ENCODE measurements at regions not wholly inside any gene's neighbourhood (a gene's known extent, or its start where the extent isn't known, plus 50 kb on each side); places are given as distances from the start of the nearest gene placed in this dataset.

DNA sequence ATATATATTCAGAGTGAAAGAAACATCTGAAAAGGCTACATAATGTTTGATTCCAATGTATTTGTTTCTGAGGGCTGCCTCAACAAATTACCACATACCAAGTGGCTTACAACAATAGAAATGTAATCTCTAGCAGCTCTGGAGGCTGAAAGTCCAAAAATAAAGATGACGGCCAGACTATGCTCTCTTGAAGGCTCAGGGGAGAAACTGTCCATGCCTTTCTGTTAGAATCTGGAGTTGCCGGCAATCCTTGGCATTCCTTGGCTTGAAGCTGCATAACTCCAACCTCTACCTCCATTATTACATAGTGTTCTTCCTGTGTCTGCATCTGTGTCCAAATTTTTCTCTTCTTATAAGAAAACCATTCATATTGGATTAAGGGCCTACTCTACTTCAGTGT lies 68.1 kb upstream of the PLEKHG7 start:
- TF ChIP-seq, protein P1, sequence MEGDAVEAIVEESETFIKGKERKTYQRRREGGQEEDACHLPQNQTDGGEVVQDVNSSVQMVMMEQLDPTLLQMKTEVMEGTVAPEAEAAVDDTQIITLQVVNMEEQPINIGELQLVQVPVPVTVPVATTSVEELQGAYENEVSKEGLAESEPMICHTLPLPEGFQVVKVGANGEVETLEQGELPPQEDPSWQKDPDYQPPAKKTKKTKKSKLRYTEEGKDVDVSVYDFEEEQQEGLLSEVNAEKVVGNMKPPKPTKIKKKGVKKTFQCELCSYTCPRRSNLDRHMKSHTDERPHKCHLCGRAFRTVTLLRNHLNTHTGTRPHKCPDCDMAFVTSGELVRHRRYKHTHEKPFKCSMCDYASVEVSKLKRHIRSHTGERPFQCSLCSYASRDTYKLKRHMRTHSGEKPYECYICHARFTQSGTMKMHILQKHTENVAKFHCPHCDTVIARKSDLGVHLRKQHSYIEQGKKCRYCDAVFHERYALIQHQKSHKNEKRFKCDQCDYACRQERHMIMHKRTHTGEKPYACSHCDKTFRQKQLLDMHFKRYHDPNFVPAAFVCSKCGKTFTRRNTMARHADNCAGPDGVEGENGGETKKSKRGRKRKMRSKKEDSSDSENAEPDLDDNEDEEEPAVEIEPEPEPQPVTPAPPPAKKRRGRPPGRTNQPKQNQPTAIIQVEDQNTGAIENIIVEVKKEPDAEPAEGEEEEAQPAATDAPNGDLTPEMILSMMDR (IDR thresholded peaks at IDR 0.05 in 2 of 3, conservative IDR thresholded peaks at IDR 0.05 in 1 of 3; ENCODE audit: control insufficient read depth in 2 of 3, extremely low read depth in 1 of 3, insufficient read depth in 1 of 3, low read depth in 3 of 3, low read length in 3 of 3), result no peak
- TF ChIP-seq, protein P2, sequence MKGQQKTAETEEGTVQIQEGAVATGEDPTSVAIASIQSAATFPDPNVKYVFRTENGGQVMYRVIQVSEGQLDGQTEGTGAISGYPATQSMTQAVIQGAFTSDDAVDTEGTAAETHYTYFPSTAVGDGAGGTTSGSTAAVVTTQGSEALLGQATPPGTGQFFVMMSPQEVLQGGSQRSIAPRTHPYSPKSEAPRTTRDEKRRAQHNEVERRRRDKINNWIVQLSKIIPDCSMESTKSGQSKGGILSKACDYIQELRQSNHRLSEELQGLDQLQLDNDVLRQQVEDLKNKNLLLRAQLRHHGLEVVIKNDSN (IDR thresholded peaks at IDR 0.05; ENCODE audit: borderline replicate concordance, extremely low read length, insufficient read depth, low read depth, low read length), result no peak
- no peak for TF ChIP-seq ZSCAN29 (IDR thresholded peaks at IDR 0.05)
- no peak for TF ChIP-seq POLR2AphosphoS5 (IDR thresholded peaks at IDR 0.05; ENCODE audit: low read length)
- TF ChIP-seq RAD21 (IDR thresholded peaks at IDR 0.05; ENCODE audit: insufficient read depth, low read depth, low read length), result no peak
- TF ChIP-seq, protein P3, sequence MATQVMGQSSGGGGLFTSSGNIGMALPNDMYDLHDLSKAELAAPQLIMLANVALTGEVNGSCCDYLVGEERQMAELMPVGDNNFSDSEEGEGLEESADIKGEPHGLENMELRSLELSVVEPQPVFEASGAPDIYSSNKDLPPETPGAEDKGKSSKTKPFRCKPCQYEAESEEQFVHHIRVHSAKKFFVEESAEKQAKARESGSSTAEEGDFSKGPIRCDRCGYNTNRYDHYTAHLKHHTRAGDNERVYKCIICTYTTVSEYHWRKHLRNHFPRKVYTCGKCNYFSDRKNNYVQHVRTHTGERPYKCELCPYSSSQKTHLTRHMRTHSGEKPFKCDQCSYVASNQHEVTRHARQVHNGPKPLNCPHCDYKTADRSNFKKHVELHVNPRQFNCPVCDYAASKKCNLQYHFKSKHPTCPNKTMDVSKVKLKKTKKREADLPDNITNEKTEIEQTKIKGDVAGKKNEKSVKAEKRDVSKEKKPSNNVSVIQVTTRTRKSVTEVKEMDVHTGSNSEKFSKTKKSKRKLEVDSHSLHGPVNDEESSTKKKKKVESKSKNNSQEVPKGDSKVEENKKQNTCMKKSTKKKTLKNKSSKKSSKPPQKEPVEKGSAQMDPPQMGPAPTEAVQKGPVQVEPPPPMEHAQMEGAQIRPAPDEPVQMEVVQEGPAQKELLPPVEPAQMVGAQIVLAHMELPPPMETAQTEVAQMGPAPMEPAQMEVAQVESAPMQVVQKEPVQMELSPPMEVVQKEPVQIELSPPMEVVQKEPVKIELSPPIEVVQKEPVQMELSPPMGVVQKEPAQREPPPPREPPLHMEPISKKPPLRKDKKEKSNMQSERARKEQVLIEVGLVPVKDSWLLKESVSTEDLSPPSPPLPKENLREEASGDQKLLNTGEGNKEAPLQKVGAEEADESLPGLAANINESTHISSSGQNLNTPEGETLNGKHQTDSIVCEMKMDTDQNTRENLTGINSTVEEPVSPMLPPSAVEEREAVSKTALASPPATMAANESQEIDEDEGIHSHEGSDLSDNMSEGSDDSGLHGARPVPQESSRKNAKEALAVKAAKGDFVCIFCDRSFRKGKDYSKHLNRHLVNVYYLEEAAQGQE (IDR thresholded peaks at IDR 0.05; ENCODE audit: low read depth, low read length), result no peak

All from GM12878 (cell line).